ENCODE measurements at regions not wholly inside any gene's neighbourhood (a gene's known extent, or its start where the extent isn't known, plus 50 kb on each side); places are given as distances from the start of the nearest gene placed in this dataset.

GRCh38 chr1:81225789-81226602, 574.7 kb upstream of the ADGRL2 start:
- no peak overlapping the region for H3K4me3 Mint-ChIP-seq (ENCODE audit: low read depth)
- H3K27ac Mint-ChIP-seq, result no peak overlapping the region
- no peaks in the 10 kb centered on the region for H3K36me3 Mint-ChIP-seq (ENCODE audit: insufficient read depth)
- H3K9me3 Mint-ChIP-seq (ENCODE audit: low read depth), result no peaks in the 10 kb centered on the region
- peaks cover 4% of the 10 kb centered on the region for H3K4me1 Mint-ChIP-seq (ENCODE audit: low read depth)
- TF ChIP-seq, protein P1, sequence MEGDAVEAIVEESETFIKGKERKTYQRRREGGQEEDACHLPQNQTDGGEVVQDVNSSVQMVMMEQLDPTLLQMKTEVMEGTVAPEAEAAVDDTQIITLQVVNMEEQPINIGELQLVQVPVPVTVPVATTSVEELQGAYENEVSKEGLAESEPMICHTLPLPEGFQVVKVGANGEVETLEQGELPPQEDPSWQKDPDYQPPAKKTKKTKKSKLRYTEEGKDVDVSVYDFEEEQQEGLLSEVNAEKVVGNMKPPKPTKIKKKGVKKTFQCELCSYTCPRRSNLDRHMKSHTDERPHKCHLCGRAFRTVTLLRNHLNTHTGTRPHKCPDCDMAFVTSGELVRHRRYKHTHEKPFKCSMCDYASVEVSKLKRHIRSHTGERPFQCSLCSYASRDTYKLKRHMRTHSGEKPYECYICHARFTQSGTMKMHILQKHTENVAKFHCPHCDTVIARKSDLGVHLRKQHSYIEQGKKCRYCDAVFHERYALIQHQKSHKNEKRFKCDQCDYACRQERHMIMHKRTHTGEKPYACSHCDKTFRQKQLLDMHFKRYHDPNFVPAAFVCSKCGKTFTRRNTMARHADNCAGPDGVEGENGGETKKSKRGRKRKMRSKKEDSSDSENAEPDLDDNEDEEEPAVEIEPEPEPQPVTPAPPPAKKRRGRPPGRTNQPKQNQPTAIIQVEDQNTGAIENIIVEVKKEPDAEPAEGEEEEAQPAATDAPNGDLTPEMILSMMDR (IDR thresholded peaks at IDR 0.05; ENCODE audit: unreplicated experiment), result no peak
- DNase-seq (ENCODE audit: low spot score, unreplicated experiment), result no peak
- H3K27me3 Mint-ChIP-seq, result no peaks in the 10 kb centered on the region

- Mint-ChIP-seq H3K4me1 (ENCODE audit: low read depth) (peaks cover 4% of the 10 kb centered on the region), H3K27me3 (no peaks in the 10 kb centered on the region), H3K9me3 (ENCODE audit: low read depth) (no peaks in the 10 kb centered on the region), H3K27ac (no peak overlapping the region), H3K4me3 (ENCODE audit: low read depth) (no peak overlapping the region), H3K36me3 (ENCODE audit: insufficient read depth) (no peaks in the 10 kb centered on the region)
- TF ChIP-seq, protein P1 (IDR thresholded peaks at IDR 0.05; ENCODE audit: unreplicated experiment), result no peak
- DNase-seq (ENCODE audit: low spot score, unreplicated experiment), result no peak
These were observed 576.5 kb upstream of the ADGRL2 start for GRCh38 chr1:81224222-81224621.

DNA sequence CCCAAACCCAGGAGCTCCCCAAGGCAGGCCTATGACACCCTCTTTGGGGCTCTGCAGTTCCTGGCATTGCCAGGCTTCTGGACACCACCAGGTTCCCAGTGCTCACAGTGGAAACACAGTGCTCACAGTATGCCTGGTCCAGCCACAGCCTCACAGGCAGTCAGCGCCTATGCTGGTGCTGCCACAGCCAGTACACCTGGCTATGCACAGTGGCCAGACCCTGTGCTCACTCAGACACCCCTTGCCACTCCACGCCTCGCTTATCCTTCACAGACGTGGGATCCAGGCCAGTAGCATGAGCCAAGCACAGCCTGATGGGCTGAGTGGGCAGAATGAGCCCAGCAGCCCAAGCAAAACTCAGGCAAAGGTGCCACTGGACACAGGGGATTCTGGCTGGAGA, 579.2 kb upstream of the ADGRL2 start:
- H3K9me3 Mint-ChIP-seq (ENCODE audit: low read depth), result no peaks in the 10 kb centered on the region
- peaks cover 6% of the 10 kb centered on the region for H3K4me1 Mint-ChIP-seq (ENCODE audit: low read depth)
- H3K4me3 Mint-ChIP-seq (ENCODE audit: low read depth), result no peak overlapping the region
- H3K27ac Mint-ChIP-seq, result no peak overlapping the region
- H3K36me3 Mint-ChIP-seq (ENCODE audit: insufficient read depth), result no peaks in the 10 kb centered on the region
- no peaks in the 10 kb centered on the region for H3K27me3 Mint-ChIP-seq
- DNase-seq (ENCODE audit: low spot score, unreplicated experiment), result no peak
- TF ChIP-seq, protein P1 (IDR thresholded peaks at IDR 0.05; ENCODE audit: unreplicated experiment), result no peak

DNA sequence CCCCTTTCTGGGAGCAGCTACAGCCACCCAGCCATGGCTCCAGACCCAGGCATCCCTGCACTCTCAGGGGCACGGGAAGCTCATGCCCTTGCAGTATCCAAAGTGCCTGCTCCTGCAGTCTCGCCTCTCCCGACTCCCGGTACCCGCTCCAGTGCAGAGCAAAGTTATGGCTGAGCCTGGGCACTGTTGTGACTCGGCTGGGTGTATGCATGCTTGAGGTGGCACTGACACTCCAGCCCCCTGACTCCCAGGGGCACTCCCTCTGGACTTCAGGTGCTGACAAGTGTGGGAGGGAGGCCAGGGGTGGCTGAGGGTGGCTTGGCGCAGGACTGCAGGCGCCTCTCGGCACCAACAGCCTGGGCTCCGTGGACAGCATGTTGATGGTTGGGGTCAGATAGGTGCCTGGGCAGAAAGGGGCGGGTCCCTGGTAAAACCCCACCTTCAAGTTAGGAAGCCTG, 580.1 kb upstream of the ADGRL2 start:
- Mint-ChIP-seq H3K9me3 (ENCODE audit: low read depth) (no peaks in the 10 kb centered on the region), H3K4me3 (ENCODE audit: low read depth) (no peak overlapping the region), H3K36me3 (ENCODE audit: insufficient read depth) (no peaks in the 10 kb centered on the region), H3K4me1 (ENCODE audit: low read depth) (peaks cover 10% of the 10 kb centered on the region), H3K27ac (no peak overlapping the region), H3K27me3 (no peaks in the 10 kb centered on the region)
- DNase-seq (ENCODE audit: low spot score, unreplicated experiment), result no peak
- TF ChIP-seq, protein P1 (IDR thresholded peaks at IDR 0.05; ENCODE audit: unreplicated experiment), result no peak

DNA sequence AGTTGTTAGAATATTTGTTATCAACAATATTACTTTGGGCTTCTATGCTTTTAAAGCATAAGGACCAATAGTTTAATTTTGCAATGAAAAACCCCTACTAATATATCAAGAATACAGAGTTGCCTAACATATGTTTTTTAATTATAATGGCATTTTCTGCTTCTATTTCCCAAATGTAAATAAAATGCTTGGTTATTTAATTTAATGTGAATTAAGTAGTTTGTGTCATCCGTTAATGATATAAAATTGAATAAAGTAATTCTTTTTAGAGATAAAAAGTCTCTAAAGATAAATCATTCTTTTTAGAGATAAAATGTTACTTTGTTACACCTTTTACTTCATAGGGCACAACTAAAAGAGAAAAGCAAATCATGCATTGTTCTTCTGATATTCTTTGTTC, 583.7 kb upstream of the ADGRL2 start:
- no peaks in the 10 kb centered on the region for H3K36me3 Mint-ChIP-seq (ENCODE audit: insufficient read depth)
- no peak for DNase-seq (ENCODE audit: low spot score, unreplicated experiment)
- H3K9me3 Mint-ChIP-seq (ENCODE audit: low read depth), result no peaks in the 10 kb centered on the region
- H3K27ac Mint-ChIP-seq, result no peak overlapping the region
- H3K27me3 Mint-ChIP-seq, result no peaks in the 10 kb centered on the region
- TF ChIP-seq, protein P1 (IDR thresholded peaks at IDR 0.05; ENCODE audit: unreplicated experiment), result no peak
- H3K4me1 Mint-ChIP-seq (ENCODE audit: low read depth), result peaks cover 6% of the 10 kb centered on the region
- H3K4me3 Mint-ChIP-seq (ENCODE audit: low read depth), result no peak overlapping the region
